HG03520 (cell line): ENCODE measurements at regions not wholly inside any gene's neighbourhood (a gene's known extent, or its start where the extent isn't known, plus 50 kb on each side); places are given as distances from the start of the nearest gene placed in this dataset.
"Not testable (repeated sequence)": the region's sequence is repeated elsewhere in the genome, so short reads cannot be mapped to it uniquely, and the experiment has no call there.

Experiments used
- ATAC-seq: cut with Tn5 transposase; IDR thresholded peaks from one replicate; pipeline ENCODE4 v1.9.1; 2021; ENCODE audit warnings: mild to moderate bottlenecking, moderate library complexity; ENCODE audit not compliant: unreplicated experiment

GRCh38 chr10:84698989-84699388 is 370.6 kb downstream of the CCSER2 start:
- ATAC-seq: no peak

DNA sequence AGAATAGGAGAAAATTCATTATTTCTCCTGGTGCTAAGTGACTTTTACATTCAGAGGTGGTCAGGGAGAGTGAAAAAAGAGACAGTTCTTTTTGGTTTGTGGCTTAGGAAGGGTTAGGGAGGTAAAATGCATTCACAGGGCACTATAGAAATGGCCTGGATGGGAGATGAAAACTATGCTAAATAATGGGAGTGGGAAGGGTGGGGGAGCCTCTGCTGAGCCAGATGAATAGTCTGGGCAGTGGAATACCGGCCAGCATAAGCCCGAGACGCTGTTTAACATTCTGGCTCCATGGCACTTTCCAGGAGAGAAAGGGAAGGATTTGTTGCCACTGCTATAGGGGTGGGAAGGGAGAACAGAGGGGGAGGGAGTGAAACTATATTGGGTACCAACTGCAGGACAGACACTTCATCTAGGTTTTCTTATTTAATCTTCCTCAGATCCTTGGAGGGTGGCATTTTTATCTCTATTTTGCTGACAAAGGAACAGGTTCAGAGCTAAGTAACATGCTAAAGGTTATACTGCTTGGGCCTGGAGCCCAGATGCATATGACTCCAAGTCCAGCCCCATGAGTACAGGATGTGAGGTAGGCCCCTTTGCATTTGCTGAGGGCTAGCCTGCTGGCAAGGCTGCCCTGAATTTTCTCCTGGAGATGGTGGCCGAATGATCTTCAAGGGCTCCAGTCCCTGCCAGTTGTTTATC is 372.4 kb downstream of the CCSER2 start:
- no peak for ATAC-seq

DNA sequence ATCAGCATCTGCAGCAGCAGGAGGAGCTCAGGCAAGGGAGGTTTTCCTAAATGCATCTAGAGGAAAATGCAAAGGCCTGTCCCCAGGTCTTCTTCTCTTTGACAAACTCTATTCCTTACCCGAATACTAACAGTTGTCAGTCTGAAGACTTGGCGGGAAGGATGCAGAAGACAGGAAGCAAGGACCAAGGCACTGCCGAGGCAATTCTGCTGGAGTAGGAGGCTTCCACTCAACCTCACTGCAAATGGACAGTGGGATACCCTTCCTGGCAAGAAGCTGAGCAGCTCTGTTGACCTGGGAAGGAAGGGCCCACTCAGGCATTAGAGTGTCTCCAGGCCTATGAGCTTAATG is 373.0 kb downstream of the CCSER2 start:
- ATAC-seq: no peak

- no peak for ATAC-seq
Measured at GRCh38 chr10:84704101-84704500, 375.7 kb downstream of the CCSER2 start.

DNA sequence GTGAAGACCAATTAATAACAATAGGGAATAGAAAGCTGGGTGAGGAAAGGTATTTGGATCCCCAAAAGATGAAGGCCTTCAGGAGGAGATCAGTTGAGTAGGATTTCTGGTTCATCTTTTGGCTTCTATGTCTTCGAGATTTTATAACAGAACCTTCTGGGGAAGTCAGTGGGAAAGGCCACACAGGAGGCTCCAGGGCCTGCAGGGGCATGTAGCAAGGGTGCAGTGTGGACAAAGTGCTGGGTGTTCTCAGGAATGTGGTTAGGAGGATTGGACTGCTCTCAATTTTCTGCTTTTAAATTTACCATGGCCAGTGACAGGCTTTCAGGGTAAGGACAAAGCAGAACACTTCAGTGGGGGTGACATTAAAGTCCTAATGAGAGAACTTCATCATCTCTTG is 378.0 kb downstream of the CCSER2 start:
- ATAC-seq: no peak

DNA sequence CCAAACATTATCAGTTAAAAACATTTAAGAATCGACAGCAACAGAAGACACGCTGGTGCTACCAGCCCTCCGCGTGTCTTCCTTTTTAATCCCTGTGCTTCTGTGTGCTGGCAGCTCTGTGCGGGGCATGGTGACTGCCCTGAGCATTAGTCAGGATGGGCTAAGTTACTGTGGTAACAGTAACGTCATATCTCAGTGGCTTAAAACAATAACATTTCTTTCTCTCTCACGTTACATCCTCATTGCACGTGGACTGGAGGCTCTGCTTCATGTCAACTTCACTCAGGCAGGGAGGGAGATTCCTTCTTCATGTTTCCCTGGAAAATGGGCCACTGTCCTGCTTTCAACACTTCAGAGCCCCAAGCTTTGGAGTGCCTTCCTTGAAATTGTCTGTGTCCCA is 378.5 kb downstream of the CCSER2 start:
- ATAC-seq: no peak

DNA sequence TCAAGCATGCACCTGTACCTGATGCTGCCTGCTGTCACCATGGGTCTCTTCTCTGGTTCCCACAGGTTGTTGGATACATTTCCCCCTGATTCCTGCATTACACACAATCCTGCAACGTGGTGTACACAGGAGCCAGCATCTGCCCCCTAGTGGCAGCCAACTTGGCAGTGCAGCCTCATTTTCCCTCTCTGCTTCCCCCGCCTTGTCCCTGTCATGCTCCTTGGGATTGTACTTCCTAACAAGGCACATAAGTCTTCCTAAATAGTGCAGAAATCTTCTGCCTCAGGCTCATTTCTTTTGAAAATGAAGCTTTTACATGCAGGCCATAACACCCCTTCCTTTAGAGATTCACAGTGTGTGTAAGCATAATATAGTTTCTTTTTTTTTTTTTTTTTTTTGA is 387.5 kb downstream of the CCSER2 start:
- ATAC-seq: no peak

GRCh38 chr10:84718877-84719616 is 390.7 kb downstream of the CCSER2 start:
- no peak for ATAC-seq

- no peak for ATAC-seq
Measured at GRCh38 chr10:84719687-84720086, 391.3 kb downstream of the CCSER2 start.

GRCh38 chr10:84727398-84727797 is 399.0 kb downstream of the CCSER2 start:
- no peak for ATAC-seq

- not testable (repeated sequence) for ATAC-seq
Measured at GRCh38 chr10:84739126-84739525, 410.7 kb downstream of the CCSER2 start.

DNA sequence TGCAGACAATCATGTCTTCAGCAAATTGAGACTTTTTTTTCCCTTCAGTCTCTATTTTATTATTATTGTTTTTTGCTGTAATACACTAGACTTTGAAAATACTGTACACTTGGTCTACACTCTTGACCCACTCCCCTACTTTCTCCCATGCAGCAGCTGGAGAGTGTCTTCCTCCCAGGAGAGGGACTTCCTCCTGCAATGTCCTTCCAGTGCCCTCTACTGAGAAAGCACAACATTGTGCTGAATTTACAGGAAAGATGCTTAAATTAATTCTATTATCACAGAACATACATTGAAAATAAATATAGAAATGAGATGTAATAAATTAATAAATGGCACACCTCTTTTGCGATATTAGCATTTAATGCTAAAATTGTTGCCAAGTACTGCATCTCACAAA is 411.3 kb downstream of the CCSER2 start:
- no peak for ATAC-seq

DNA sequence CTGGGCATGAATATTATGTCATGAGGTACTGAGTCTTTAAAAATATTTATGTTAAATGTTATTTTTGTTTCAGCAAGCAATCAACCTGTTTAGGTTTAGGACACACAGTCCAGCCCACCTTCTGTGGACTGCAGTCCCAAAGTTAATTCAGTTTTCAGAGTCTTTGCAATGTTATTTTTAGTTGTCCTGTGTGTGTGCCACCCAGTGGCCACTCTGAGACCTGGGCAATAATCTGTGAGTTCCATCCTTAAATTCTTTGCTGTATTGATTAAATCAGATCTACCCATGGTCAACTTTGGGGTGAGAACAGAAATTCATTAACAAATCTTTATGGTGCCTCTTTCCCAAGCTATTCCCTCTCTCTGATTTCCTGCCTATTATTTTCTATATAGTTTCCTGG is 415.1 kb downstream of the CCSER2 start:
- no peak for ATAC-seq

- no peak for ATAC-seq
Measured at GRCh38 chr10:84755311-84755710, 426.9 kb downstream of the CCSER2 start.

- ATAC-seq: not testable (repeated sequence)
Measured at GRCh38 chr10:84756653-84757052, 428.3 kb downstream of the CCSER2 start.

DNA sequence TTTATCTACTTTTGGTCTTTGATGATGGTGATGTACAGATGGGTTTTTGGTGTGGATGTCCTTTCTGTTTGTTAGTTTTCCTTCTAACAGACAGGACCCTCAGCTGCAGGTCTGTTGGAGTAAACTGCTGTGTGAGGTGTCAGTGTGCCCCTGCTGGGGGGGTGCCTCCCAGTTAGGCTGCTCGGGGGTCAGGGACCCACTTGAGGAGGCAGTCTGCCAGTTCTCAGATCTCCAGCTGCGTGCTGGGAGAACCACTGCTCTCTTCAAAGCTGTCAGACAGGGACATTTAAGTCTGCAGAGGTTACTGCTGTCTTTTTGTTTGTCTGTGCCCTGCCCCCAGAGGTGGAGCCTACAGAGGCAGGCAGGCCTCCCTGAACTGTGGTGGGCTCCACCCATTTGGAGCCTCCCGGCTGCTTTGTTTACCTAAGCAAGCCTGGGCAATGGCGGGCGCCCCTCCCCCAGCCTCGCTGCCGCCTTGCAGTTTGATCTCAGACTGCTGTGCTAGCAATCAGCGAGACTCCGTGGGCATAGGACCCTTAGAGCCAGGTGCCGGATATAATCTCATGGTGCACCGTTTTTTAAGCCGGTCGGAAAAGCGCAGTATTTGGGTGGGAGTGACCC is 433.7 kb downstream of the CCSER2 start:
- not testable (repeated sequence) for ATAC-seq

DNA sequence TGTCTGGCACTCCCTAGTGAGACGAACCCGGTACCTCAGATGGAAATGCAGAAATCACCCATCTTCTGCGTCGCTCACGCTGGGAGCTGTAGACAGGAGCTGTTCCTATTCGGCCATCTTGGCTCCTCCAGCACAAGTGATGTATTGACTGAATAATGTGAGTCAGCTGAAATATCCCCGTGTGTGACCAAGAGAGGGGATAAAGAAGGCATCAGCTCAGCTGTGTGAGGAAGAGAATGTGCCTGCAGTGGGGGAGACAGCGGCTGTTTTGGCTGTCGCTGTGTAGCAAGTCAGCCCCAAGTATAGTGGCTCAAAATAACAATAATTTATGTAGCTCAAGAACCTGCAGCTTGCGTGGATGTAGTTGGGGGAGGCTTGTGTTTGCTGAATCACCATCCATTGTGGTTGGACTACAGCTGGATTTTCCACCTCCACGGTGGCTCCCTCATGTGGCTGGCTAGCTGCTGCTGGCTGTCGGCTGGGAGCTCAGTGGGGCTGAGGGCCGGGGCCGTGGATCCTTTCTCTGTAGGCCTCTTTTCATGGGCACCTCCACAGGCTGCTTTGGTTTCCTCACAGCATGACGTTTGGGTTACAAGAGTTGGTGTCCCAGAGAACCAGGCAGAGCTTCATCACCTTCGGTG is 434.5 kb downstream of the CCSER2 start:
- no peak for ATAC-seq

GRCh38 chr10:84763965-84764364 is 435.6 kb downstream of the CCSER2 start:
- ATAC-seq: no peak

DNA sequence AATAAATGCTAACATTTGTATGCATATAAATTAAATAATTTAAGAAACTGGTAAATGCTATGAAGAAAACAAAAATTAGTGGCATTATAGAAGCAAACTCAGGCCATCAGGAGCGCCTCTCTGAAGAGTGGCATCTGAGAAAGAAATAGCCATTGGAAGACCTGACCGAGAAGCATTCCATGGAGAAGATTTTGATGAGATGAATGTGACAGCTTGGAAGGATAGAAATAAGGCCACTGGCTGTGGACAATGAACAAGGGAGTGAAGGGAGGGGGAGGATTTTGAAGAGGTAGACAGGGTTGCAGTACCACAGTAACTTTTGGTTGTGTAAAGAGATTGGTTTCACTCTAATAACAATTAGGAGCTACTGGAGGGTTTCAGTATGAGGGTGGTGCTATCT is 436.7 kb downstream of the CCSER2 start:
- ATAC-seq: no peak

DNA sequence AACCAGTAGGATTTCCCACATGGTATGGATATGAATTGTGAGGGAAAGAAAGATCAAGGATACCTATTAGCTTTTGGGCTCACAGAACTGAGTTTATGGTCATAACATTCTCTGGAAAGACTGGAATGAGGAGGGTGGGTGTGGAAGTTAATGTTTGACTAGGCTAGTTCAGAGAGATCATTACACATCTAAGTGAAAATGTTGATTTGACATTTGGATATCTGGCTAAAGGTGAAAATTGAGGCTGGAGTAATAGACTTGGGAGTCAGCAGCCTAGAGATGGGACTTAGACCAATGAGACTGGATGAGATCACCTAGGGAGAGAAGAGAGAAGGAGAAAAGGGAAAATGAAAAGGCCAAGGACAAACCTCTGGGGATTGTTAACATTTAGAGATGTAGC is 437.3 kb downstream of the CCSER2 start:
- ATAC-seq: no peak

- ATAC-seq: no peak
Measured at GRCh38 chr10:84766923-84767322, 438.5 kb downstream of the CCSER2 start.

- ATAC-seq: no peak
Measured at GRCh38 chr10:84768132-84768531, 439.7 kb downstream of the CCSER2 start.
